NCI-H524 (cell line): ENCODE measurements at regions not wholly inside any gene's neighbourhood (a gene's known extent, or its start where the extent isn't known, plus 50 kb on each side); places are given as distances from the start of the nearest gene placed in this dataset.
"Not testable (repeated sequence)": the region's sequence is repeated elsewhere in the genome, so short reads cannot be mapped to it uniquely, and the experiment has no call there.

Source experiments
- DNase-seq, 2 experiments: peaks; one replicate each; lab custom pipeline; 2025; lab: John Stamatoyannopoulos, UW

GRCh38 chr12:78338054-78338785, 507.5 kb downstream of the NAV3 start:
- DNase-seq = no peak

- no peak for DNase-seq
Measured at GRCh38 chr12:78340406-78340805, 509.7 kb downstream of the NAV3 start.

- DNase-seq = no peak
Measured at GRCh38 chr12:78343657-78344056, 513.0 kb downstream of the NAV3 start.

GRCh38 chr12:78359520-78359919, 505.1 kb upstream of the SYT1 start:
- DNase-seq = no peak

- DNase-seq = no peak
Measured at GRCh38 chr12:78361683-78362082, 502.9 kb upstream of the SYT1 start.

- no peak for DNase-seq
Measured at GRCh38 chr12:78371284-78371683, 493.3 kb upstream of the SYT1 start.

- peak in 1 of 2 experiments; percentile 35 for DNase-seq
Measured at GRCh38 chr12:78375461-78375860, 489.1 kb upstream of the SYT1 start.

GRCh38 chr12:78376257-78376656, 488.3 kb upstream of the SYT1 start:
- DNase-seq = no peak

GRCh38 chr12:78379065-78379464, 485.5 kb upstream of the SYT1 start:
- DNase-seq = not testable (repeated sequence)

- no peak for DNase-seq
Measured at GRCh38 chr12:78383414-78383813, 481.2 kb upstream of the SYT1 start.

GRCh38 chr12:78384541-78384940, 480.0 kb upstream of the SYT1 start:
- DNase-seq = no peak

GRCh38 chr12:78385541-78385940, 479.0 kb upstream of the SYT1 start:
- no peak for DNase-seq

GRCh38 chr12:78386871-78387270, 477.7 kb upstream of the SYT1 start:
- peak in 1 of 2 experiments; percentile 18 for DNase-seq

GRCh38 chr12:78387721-78388120, 476.9 kb upstream of the SYT1 start:
- no peak for DNase-seq

GRCh38 chr12:78388461-78388860, 476.1 kb upstream of the SYT1 start:
- DNase-seq = no peak

GRCh38 chr12:78390920-78391319, 473.7 kb upstream of the SYT1 start:
- DNase-seq = no peak

- DNase-seq = peak; percentile 41 to 69
Measured at GRCh38 chr12:78392918-78393317, 471.7 kb upstream of the SYT1 start.

- DNase-seq = no peak
Measured at GRCh38 chr12:78395961-78396360, 468.6 kb upstream of the SYT1 start.

GRCh38 chr12:78396538-78396937, 468.0 kb upstream of the SYT1 start:
- DNase-seq = no peak

- no peak for DNase-seq
Measured at GRCh38 chr12:78398750-78399149, 465.8 kb upstream of the SYT1 start.

- DNase-seq = peak; percentile 18 to 43
Measured at GRCh38 chr12:78402366-78403134, 462.0 kb upstream of the SYT1 start.

GRCh38 chr12:78403136-78403535, 461.4 kb upstream of the SYT1 start:
- DNase-seq = no peak

GRCh38 chr12:78403681-78404080, 460.9 kb upstream of the SYT1 start:
- DNase-seq = no peak
